Smooth muscle cell (in vitro differentiated cells): ENCODE measurements at regions not wholly inside any gene's neighbourhood (a gene's known extent, or its start where the extent isn't known, plus 50 kb on each side); places are given as distances from the start of the nearest gene placed in this dataset.

Source experiments
- DNase-seq: peaks from one replicate; lab custom pipeline; 2025; ENCODE audit not compliant: unreplicated experiment; lab: John Stamatoyannopoulos, UW
- H2AFZ ChIP-seq: fragments of 200-600 bp; sonication (generic); 2 replicates; pipeline ENCODE4 v1.6.0; 2016; ENCODE audit warnings: antibody characterized with exemption, low read depth, mild to moderate bottlenecking
- H3F3A ChIP-seq: fragments of 200-600 bp; sonication (generic); 2 replicates; pipeline ENCODE4 v1.6.0; 2017; ENCODE audit warnings: antibody characterized with exemption, low read depth
- H3K27ac ChIP-seq: fragments of 200-600 bp; sonication (generic); 2 replicates; pipeline ENCODE4 v1.5.1; 2016; ENCODE audit warnings: low read depth, mild to moderate bottlenecking
- H3K27me3 ChIP-seq: fragments of 200-600 bp; sonication (generic); 2 replicates; pipeline ENCODE4 v1.6.1; 2016; ENCODE audit warnings: low read depth, mild to moderate bottlenecking
- H3K36me3 ChIP-seq: fragments of 200-600 bp; sonication (generic); 2 replicates; pipeline ENCODE4 v1.5.1; 2016; ENCODE audit warnings: low read depth
- H3K4me1 ChIP-seq: fragments of 200-600 bp; sonication (generic); 2 replicates; pipeline ENCODE4 v1.5.1; 2016; ENCODE audit warnings: low read depth
- H3K4me2 ChIP-seq: fragments of 200-600 bp; sonication (generic); 2 replicates; pipeline ENCODE4 v1.6.0; 2016; ENCODE audit warnings: mild to moderate bottlenecking
- H3K4me3 ChIP-seq: fragments of 200-600 bp; sonication (generic); 2 replicates; pipeline ENCODE4 v1.5.1; 2016; ENCODE audit warnings: mild to moderate bottlenecking
- H3K79me2 ChIP-seq: fragments of 200-600 bp; sonication (generic); 2 replicates; pipeline ENCODE4 v1.6.0; 2016; ENCODE audit warnings: low read depth, mild to moderate bottlenecking
- H3K9ac ChIP-seq: fragments of 200-600 bp; sonication (generic); 2 replicates; pipeline ENCODE4 v1.6.0; 2016; ENCODE audit warnings: low read depth
- H3K9me3 ChIP-seq: fragments of 200-600 bp; sonication (generic); replicated peaks from 2 replicates; pipeline ENCODE4 v1.5.1; 2016; ENCODE audit warnings: low read depth
- H4K20me1 ChIP-seq: fragments of 200-600 bp; sonication (generic); 2 replicates; pipeline ENCODE4 v1.6.0; 2016; ENCODE audit warnings: low read depth
- CTCF ChIP-seq: fragments of 200-600 bp; sonication (generic); IDR thresholded peaks from 2 replicates; pipeline ENCODE4 v1.5.1; 2017; ENCODE audit warnings: borderline replicate concordance, mild to moderate bottlenecking, antibody characterized with exemption; ENCODE audit not compliant: insufficient read depth, poor library complexity, severe bottlenecking
- WGBS: methylation state at CpG from one replicate; pipeline ENCODE4 v1.1.7; 2016; ENCODE audit warnings: low lambda C conversion rate; 5-methylcytosine and 5-hydroxymethylcytosine counted together

DNA sequence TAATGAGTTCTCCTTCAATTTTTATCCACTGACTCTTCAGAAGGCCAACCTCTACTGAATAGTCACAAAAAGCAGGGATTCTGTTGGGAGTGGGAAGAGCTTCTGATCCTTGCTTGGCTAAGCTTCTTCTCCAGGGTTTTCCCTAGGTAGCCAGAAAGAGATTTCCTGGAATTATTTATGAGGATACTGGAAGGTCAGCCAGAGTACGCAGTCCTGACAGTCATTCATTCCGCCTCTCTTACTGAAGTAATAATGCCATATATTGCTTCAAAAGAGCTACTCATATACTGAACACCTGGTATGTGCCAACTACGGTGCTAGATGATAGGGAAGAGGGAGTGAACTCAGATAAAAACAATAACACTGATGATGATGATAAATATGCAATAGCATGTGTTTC is 116.1 kb downstream of the CCDC34 start:
- Histone ChIP-seq H3K79me2 (no peaks in the 10 kb centered on the region), H3K27ac (no peak overlapping the region), H3K4me3 (no peak overlapping the region), H3F3A (peaks cover 6% of the 10 kb centered on the region), H2AFZ (no peak overlapping the region), H3K36me3 (no peaks in the 10 kb centered on the region), H4K20me1 (no peaks in the 10 kb centered on the region), H3K4me1 (peaks cover 11% of the 10 kb centered on the region), H3K27me3 (no peaks in the 10 kb centered on the region), H3K9me3 (no peaks in the 10 kb centered on the region), H3K9ac (no peak overlapping the region), H3K4me2 (no peak overlapping the region)
- no peak for DNase-seq
- 97% methylated on average over 3 of the region's 3 CpGs for WGBS
- no peak for TF ChIP-seq CTCF

DNA sequence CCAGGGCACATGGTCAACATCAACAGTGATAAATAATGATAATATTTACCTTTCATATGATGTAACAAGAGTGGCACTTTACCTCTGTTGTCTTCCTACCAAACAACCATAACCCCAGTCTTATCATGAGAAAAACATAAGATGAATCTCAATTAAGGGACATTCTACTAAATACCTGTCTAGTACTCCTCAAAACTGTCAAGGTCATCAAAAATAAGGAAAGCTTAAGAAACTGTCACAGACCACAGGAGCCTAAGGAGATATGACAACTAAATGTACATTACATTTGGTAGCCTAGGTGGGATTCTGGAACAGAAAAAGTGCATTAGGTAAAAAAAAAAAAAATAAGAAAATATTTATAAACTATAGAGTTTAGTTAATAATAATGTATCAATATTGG is 118.1 kb downstream of the CCDC34 start:
- Histone ChIP-seq H3K4me3 (no peak overlapping the region), H3K27me3 (no peaks in the 10 kb centered on the region), H4K20me1 (no peaks in the 10 kb centered on the region), H3K9ac (no peak overlapping the region), H3K4me2 (no peak overlapping the region), H3K9me3 (no peaks in the 10 kb centered on the region), H2AFZ (no peak overlapping the region), H3K4me1 (peaks cover 5% of the 10 kb centered on the region), H3K36me3 (no peaks in the 10 kb centered on the region), H3K79me2 (no peaks in the 10 kb centered on the region), H3F3A (peaks cover 4% of the 10 kb centered on the region), H3K27ac (no peak overlapping the region)
- no peak for TF ChIP-seq CTCF
- DNase-seq: no peak

GRCh38 chr11:27242591-27242990 is 120.4 kb downstream of the CCDC34 start:
- Histone ChIP-seq H4K20me1 (no peaks in the 10 kb centered on the region), H2AFZ (no peak overlapping the region), H3K27me3 (no peaks in the 10 kb centered on the region), H3K9ac (no peak overlapping the region), H3K79me2 (no peaks in the 10 kb centered on the region), H3K4me3 (no peak overlapping the region), H3K9me3 (no peaks in the 10 kb centered on the region), H3K4me1 (no peaks in the 10 kb centered on the region), H3K4me2 (peak overlapping the region; percentile 2), H3K27ac (peak overlapping the region; percentile 73), H3K36me3 (no peaks in the 10 kb centered on the region), H3F3A (peaks cover 4% of the 10 kb centered on the region)
- no peak for DNase-seq
- TF ChIP-seq CTCF: no peak
- 20% methylated on average over 1 of the region's 1 CpG for WGBS

DNA sequence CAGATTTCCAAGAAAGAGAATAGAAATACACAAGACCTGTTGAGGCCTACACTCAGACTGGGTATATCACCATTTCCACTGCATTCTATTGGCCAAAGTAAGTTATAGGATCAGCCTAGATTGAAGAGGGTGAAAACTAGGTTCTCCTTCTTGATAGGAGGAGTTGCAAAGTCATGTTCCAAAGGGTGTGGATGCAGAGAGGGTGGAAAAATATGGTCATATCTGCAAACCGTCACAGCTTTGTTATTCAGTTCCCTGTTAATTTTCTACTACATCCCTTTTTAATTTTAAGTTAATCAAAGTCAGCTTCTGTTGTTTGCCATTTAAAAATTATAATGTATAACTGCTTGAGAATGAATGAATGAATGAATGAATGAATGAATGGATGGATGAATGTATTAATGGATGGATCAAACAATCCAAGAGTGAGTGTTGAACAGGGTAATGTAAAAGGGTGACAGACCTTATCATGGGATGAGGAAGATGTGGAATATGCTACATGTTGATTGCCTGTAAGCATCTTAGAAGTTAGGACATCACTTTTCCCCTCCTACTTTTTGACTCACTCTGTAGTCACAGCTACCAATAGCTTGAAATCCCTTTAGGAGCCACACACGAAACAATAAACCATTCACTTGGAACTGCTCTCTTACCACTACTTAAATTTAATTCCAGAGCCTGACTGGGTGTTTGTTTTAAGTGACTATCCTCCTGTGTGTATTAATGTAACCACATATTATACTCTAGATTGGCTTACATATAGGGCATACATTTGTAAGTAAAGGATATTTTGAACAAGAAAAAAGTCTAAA is 121.5 kb downstream of the CCDC34 start:
- H3K79me2 ChIP-seq: no peaks in the 10 kb centered on the region
- H3K27me3 ChIP-seq: no peaks in the 10 kb centered on the region
- no peak overlapping the region for H2AFZ ChIP-seq
- no peaks in the 10 kb centered on the region for H3K36me3 ChIP-seq
- no peak for TF ChIP-seq CTCF
- no peak overlapping the region for H3K4me3 ChIP-seq
- H3K4me2 ChIP-seq: peak overlapping the region; percentile 2
- no peak for DNase-seq
- H3K27ac ChIP-seq: peak overlapping the region; percentile 73
- H3K9ac ChIP-seq: no peak overlapping the region
- peaks cover 4% of the 10 kb centered on the region for H3F3A ChIP-seq
- H3K4me1 ChIP-seq: no peaks in the 10 kb centered on the region
- H3K9me3 ChIP-seq: no peaks in the 10 kb centered on the region
- H4K20me1 ChIP-seq: no peaks in the 10 kb centered on the region
- WGBS: 51% methylated on average over 2 of the region's 2 CpGs
